HCT116 (cell line): ENCODE measurements at regions not wholly inside any gene's neighbourhood (a gene's known extent, or its start where the extent isn't known, plus 50 kb on each side); places are given as distances from the start of the nearest gene placed in this dataset.

Experiments used
- ATF3 ChIP-seq: IDR thresholded peaks from 2 replicates; pipeline ENCODE4 v1.6.1; 2012
- EZH2 ChIP-seq: fragments of 200-600 bp; sonication (generic); IDR thresholded peaks from 2 replicates; pipeline ENCODE4 v1.6.1; 2017; ENCODE audit warnings: antibody characterized with exemption, mixed run types
- EZH2phosphoT487 ChIP-seq: fragments of 200-600 bp; IDR thresholded peaks from 2 replicates; pipeline ENCODE4 v1.6.1; 2018; ENCODE audit warnings: antibody characterized with exemption, borderline replicate concordance
- POLR2A ChIP-seq: IDR thresholded peaks from 2 replicates; pipeline ENCODE4 v1.7.0; 2011; ENCODE audit warnings: borderline replicate concordance; ENCODE audit not compliant: insufficient read depth, insufficient read length; ENCODE audit errors: extremely low read depth
- POLR2AphosphoS5 ChIP-seq: IDR thresholded peaks from 2 replicates; pipeline ENCODE4 v1.6.1; 2011; ENCODE audit warnings: mild to moderate bottlenecking, low read depth, low read length, moderate library complexity
- REST ChIP-seq: IDR thresholded peaks from 2 replicates; pipeline ENCODE4 v1.6.1; 2012; ENCODE audit warnings: low read depth
- YY1 ChIP-seq: IDR thresholded peaks from 2 replicates; pipeline ENCODE4 v1.6.1; 2011; ENCODE audit warnings: low read length, low read depth, moderate library complexity, mild to moderate bottlenecking; ENCODE audit not compliant: insufficient replicate concordance; ENCODE audit errors: extremely low read depth
- TF ChIP-seq, protein P1 (sequence below), 3 experiments: fragments of 200-600 bp in 1 of 3; sonication (generic) in 1 of 3; IDR thresholded peaks in 2 of 3; conservative IDR thresholded peaks in 1 of 3; 2 replicates each; pipeline ENCODE4 v1.5.1; 2012 to 2017; ENCODE audit warnings: low read depth in 2 of 3, low read length in 2 of 3, antibody characterized with exemption in 1 of 3, borderline replicate concordance in 1 of 3, control low read depth in 1 of 3, mild to moderate bottlenecking in 1 of 3, mixed read lengths in 1 of 3, mixed run types in 1 of 3, moderate library complexity in 1 of 3; ENCODE audit not compliant: insufficient read depth in 1 of 3
- TF ChIP-seq, protein P2 (sequence below): IDR thresholded peaks from 2 replicates; pipeline ENCODE4 v1.6.1; 2012

DNA sequence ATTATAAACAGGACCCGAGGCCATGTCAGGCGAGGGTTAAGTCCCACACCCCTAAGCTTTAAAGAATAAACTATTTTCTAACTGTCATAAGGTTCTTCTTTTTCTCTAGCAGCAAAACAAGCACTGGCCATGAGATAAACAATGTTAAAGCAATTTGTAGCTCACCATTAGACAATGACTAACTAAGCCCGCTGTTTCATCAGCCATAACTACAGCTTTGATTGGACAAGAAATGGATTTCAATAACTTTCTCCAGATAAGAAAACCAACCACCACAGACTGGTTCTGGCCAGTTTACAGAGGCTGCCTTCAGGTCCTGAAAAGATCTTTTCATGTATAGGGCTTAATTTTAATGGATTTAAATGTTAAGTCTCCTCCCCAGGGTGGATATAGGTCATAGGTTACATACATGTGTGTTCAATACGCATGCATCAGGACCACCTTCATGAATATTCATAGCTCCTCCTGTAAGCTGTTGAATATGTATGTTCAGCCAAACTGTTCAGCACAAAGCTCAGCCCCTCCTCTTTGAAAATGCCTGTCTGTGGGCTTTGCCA, 108.7 kb upstream of the RAB6C start:
- TF ChIP-seq, protein P1, sequence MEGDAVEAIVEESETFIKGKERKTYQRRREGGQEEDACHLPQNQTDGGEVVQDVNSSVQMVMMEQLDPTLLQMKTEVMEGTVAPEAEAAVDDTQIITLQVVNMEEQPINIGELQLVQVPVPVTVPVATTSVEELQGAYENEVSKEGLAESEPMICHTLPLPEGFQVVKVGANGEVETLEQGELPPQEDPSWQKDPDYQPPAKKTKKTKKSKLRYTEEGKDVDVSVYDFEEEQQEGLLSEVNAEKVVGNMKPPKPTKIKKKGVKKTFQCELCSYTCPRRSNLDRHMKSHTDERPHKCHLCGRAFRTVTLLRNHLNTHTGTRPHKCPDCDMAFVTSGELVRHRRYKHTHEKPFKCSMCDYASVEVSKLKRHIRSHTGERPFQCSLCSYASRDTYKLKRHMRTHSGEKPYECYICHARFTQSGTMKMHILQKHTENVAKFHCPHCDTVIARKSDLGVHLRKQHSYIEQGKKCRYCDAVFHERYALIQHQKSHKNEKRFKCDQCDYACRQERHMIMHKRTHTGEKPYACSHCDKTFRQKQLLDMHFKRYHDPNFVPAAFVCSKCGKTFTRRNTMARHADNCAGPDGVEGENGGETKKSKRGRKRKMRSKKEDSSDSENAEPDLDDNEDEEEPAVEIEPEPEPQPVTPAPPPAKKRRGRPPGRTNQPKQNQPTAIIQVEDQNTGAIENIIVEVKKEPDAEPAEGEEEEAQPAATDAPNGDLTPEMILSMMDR (IDR thresholded peaks at IDR 0.05 in 2 of 3, conservative IDR thresholded peaks at IDR 0.05 in 1 of 3; ENCODE audit: borderline replicate concordance in 1 of 3, insufficient read depth in 1 of 3, low read depth in 2 of 3, low read length in 2 of 3), result no peak
- TF ChIP-seq, protein P2, sequence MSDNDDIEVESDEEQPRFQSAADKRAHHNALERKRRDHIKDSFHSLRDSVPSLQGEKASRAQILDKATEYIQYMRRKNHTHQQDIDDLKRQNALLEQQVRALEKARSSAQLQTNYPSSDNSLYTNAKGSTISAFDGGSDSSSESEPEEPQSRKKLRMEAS, result no peak
- TF ChIP-seq REST, result no peak
- no peak for TF ChIP-seq POLR2AphosphoS5
- no peak for TF ChIP-seq YY1
- TF ChIP-seq ATF3, result no peak
- no peak for TF ChIP-seq POLR2A
- TF ChIP-seq EZH2, result no peak
- TF ChIP-seq EZH2phosphoT487, result no peak
